ENCODE measurements at regions not wholly inside any gene's neighbourhood (a gene's known extent, or its start where the extent isn't known, plus 50 kb on each side); places are given as distances from the start of the nearest gene placed in this dataset.

GRCh38 chr2:9681427-9681817 is 50.6 kb upstream of the YWHAQ start:
- DNase-seq, result no peak

GRCh38 chr2:9685637-9686036 is 54.8 kb upstream of the YWHAQ start:
- DNase-seq, result no peak

- DNase-seq, result no peak
Measured at GRCh38 chr2:9686061-9686460, 55.3 kb upstream of the YWHAQ start.

GRCh38 chr2:9690252-9690651 is 59.5 kb upstream of the YWHAQ start:
- DNase-seq, result no peak

- no peak for DNase-seq
Measured at GRCh38 chr2:9690716-9691498, 60.1 kb upstream of the YWHAQ start.

GRCh38 chr2:9692456-9693195 is 61.8 kb upstream of the YWHAQ start:
- no peak for DNase-seq

- no peak for DNase-seq
Measured at GRCh38 chr2:9693196-9693491, 62.3 kb upstream of the YWHAQ start.

GRCh38 chr2:9693646-9694045 is 62.8 kb upstream of the YWHAQ start:
- no peak for DNase-seq

GRCh38 chr2:9694661-9695234 is 64.0 kb upstream of the YWHAQ start:
- no peak for DNase-seq

GRCh38 chr2:9695941-9696340 is 65.1 kb upstream of the YWHAQ start:
- DNase-seq, result no peak

- no peak for DNase-seq
Measured at GRCh38 chr2:9696731-9697130, 65.9 kb upstream of the YWHAQ start.

GRCh38 chr2:9697909-9698308 is 67.1 kb upstream of the YWHAQ start:
- DNase-seq, result no peak

- DNase-seq, result no peak
Measured at GRCh38 chr2:9699139-9700108, 68.6 kb upstream of the YWHAQ start.

- DNase-seq, result no peak
Measured at GRCh38 chr2:9700109-9700495, 69.3 kb upstream of the YWHAQ start.

- no peak for DNase-seq
Measured at GRCh38 chr2:9702604-9703084, 71.8 kb upstream of the YWHAQ start.

- peak; percentile 68 to 73 for DNase-seq
Measured at GRCh38 chr2:9703085-9703678, 72.4 kb upstream of the YWHAQ start.

- no peak for DNase-seq
Measured at GRCh38 chr2:9703701-9704221, 73.0 kb upstream of the YWHAQ start.

GRCh38 chr2:9704600-9704999 is 73.8 kb upstream of the YWHAQ start:
- no peak for DNase-seq

GRCh38 chr2:9705196-9705595 is 74.4 kb upstream of the YWHAQ start:
- no peak for DNase-seq

- DNase-seq, result no peak
Measured at GRCh38 chr2:9707008-9707407, 76.2 kb upstream of the YWHAQ start.

- no peak for DNase-seq
Measured at GRCh38 chr2:9707611-9708160, 76.9 kb upstream of the YWHAQ start.

Measured in stimulated activated CD4-positive, alpha-beta T cell treated with anti-CD3 and anti-CD28 coated beads, Interleukin-2, amount 100 ng/mL, for 48 hours (primary cell).